ENCODE measurements at regions not wholly inside any gene's neighbourhood (a gene's known extent, or its start where the extent isn't known, plus 50 kb on each side); places are given as distances from the start of the nearest gene placed in this dataset.

DNA sequence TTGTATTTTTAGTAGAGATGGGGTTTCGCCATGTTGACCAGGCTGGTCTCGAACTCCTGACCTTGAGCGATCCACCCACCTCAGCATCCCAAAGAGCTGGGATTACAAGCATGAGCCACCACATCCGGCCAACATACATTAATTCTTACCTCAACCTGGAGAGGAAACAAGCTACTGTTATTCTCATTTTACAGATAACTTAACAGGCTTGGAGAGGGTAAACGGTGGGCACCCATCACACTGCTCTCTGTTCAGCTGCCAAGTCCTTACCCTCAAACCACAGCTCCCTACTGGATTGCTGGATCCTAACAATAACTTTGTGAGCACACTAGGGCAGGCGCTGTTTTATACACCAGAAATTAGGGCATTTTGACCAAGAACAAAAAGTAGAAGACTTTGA is 93.6 kb upstream of the BARHL2 start:
- TF ChIP-seq, protein P1, sequence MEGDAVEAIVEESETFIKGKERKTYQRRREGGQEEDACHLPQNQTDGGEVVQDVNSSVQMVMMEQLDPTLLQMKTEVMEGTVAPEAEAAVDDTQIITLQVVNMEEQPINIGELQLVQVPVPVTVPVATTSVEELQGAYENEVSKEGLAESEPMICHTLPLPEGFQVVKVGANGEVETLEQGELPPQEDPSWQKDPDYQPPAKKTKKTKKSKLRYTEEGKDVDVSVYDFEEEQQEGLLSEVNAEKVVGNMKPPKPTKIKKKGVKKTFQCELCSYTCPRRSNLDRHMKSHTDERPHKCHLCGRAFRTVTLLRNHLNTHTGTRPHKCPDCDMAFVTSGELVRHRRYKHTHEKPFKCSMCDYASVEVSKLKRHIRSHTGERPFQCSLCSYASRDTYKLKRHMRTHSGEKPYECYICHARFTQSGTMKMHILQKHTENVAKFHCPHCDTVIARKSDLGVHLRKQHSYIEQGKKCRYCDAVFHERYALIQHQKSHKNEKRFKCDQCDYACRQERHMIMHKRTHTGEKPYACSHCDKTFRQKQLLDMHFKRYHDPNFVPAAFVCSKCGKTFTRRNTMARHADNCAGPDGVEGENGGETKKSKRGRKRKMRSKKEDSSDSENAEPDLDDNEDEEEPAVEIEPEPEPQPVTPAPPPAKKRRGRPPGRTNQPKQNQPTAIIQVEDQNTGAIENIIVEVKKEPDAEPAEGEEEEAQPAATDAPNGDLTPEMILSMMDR (IDR thresholded peaks at IDR 0.05; ENCODE audit: low read depth, low read length): no peak
- no peak overlapping the region for H3K4me3 ChIP-seq (replicated peaks in 1 of 2; ENCODE audit: low read depth in 2 of 2, low read length in 2 of 2)
- no peak for DNase-seq (ENCODE audit: low read depth in 2 of 2)

DNA sequence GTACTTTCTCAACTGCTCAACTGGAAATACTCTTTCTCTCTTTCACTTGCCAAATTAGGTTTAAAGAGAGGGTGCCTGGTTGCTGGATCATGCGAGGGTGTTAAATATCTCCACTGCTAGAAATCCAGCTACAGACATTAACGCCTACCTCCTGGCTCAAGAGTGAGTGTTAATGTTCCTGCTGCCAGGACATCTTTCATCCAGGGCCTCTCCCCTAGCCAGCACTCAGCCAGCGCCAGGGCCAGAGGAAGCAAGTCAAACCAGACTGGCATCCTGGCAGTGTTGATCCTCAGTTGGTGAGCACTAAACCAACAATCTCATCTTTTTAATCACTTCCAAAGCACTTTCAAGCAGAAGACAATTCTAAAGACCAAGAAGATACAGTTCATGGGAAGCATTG is 92.9 kb upstream of the BARHL2 start:
- no peak overlapping the region for H3K4me3 ChIP-seq (replicated peaks in 1 of 2; ENCODE audit: low read depth in 2 of 2, low read length in 2 of 2)
- TF ChIP-seq, protein P1 (IDR thresholded peaks at IDR 0.05; ENCODE audit: low read depth, low read length): no peak
- no peak for DNase-seq (ENCODE audit: low read depth in 2 of 2)

DNA sequence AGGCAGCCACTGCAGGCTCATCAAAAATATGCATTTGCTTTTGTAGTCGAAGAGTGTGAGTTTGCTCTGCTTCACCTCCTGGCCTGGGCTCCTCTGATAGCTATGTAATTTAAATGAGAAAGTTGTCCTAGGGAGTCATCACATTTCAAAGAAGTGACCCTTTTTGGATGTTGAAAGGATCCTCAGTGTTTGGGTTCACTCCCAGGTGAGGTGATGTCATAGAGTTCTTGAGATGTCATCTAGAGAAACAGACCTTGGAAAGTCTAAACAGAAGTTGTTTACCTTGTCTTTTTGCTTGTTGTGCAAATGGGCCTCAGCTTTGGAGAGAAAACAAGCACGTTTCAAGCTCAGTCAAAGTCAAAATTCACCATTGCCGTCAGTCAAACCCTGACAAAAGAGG is 92.0 kb upstream of the BARHL2 start:
- DNase-seq (ENCODE audit: low read depth in 2 of 2): no peak
- TF ChIP-seq, protein P1 (IDR thresholded peaks at IDR 0.05; ENCODE audit: low read depth, low read length): no peak
- H3K4me3 ChIP-seq (replicated peaks in 1 of 2; ENCODE audit: low read depth in 2 of 2, low read length in 2 of 2): no peak overlapping the region

DNA sequence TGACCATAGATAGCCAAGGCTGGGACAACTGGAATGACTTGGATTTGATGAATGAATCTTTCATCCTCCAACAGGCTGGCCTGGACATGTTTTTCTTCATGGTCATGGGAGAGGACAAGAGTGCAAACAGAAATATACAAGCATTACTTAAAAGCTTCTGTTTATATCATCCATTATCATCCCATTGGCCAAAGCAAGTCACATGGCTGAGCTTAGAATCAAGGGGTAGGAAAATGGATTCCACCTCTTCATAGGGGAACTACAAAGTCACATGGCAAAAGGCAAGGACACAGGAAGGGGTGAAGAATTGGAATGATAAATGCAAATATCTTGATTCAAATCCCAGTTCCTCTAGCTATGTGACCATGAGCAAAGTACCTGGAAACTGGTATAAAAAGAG is 90.2 kb upstream of the BARHL2 start:
- no peak overlapping the region for H3K4me3 ChIP-seq (replicated peaks in 1 of 2; ENCODE audit: low read depth in 2 of 2, low read length in 2 of 2)
- TF ChIP-seq, protein P1 (IDR thresholded peaks at IDR 0.05; ENCODE audit: low read depth, low read length): no peak
- DNase-seq (ENCODE audit: low read depth in 2 of 2): no peak

DNA sequence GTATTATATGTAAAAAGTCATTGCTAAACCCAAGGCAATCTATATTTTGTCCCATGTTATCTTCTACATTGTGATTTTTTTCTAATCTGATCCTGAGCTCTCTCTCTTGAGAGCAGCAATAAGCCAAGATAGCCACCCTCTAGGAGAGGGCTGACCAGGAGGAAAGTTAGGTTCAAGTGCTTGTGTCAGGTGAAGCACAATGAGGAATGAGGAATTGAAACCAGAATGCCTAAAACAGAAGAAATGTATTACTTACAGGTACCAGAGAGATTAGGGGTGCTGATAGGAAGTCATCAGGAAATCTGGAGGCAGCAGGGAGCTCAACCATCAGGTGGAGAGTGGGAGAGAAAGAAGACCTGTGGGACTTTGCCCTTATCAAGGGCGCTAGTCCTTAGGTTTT is 85.5 kb upstream of the BARHL2 start:
- no peak for DNase-seq (ENCODE audit: low read depth in 2 of 2)
- TF ChIP-seq, protein P1 (IDR thresholded peaks at IDR 0.05; ENCODE audit: low read depth, low read length): no peak
- no peak overlapping the region for H3K4me3 ChIP-seq (replicated peaks in 1 of 2; ENCODE audit: low read depth in 2 of 2, low read length in 2 of 2)

DNA sequence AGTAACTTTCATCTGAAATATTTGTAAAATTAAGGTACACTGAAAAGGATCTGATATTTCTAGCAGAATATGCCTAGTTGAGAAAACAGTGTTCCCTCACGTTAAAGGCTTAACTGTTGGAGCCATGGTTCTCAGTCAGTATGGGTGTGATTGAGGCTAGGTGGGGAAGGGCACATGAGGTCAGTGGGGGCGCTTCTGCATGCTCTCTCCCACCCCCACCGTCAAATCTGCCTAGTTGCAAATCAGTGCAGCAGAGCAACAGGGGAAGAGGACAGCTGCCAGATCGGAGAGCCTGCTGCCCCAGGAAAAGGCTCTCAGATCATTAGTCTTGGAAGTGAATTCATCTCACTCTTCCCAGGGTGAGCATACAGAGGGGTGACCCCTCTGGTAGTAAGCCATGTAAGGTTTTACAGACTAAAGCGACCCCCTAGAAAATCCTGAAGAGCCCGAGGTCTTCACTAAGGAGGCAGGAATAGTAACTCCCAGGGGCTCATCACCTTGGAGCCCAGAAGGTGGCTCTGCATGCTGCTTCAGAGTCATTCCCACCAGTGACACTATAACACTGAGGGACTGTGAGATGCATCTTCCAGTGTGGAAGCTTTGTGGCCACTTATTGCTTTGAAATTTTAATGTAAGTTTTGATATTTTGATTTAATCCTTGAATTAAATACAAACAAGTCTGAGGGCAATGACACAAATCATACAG is 83.1 kb upstream of the BARHL2 start:
- TF ChIP-seq, protein P1 (IDR thresholded peaks at IDR 0.05; ENCODE audit: low read depth, low read length): no peak
- no peak overlapping the region for H3K4me3 ChIP-seq (replicated peaks in 1 of 2; ENCODE audit: low read depth in 2 of 2, low read length in 2 of 2)
- no peak for DNase-seq (ENCODE audit: low read depth in 2 of 2)

DNA sequence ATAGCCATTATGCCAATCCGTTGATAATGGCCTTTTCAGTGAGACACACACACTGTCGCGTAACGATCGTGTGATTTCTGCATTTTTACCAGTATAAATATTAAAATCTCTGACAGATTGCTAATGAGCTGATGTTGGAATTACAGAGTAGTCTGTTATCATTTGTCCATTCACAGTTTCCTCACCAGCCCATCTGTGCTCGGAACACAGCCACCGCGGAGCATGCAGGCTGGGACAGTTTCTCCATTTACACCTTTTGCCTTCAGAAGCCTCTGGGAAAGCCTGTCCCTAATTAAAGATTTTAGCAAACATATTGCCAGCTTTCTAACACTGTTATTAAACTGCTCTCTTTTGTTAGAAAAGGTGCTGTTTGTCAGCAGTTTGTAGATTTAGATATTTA is 82.2 kb upstream of the BARHL2 start:
- no peak for DNase-seq (ENCODE audit: low read depth in 2 of 2)
- no peak overlapping the region for H3K4me3 ChIP-seq (replicated peaks in 1 of 2; ENCODE audit: low read depth in 2 of 2, low read length in 2 of 2)
- TF ChIP-seq, protein P1 (IDR thresholded peaks at IDR 0.05; ENCODE audit: low read depth, low read length): no peak

Measured in cardiac fibroblast (primary cell).